EL (cell line): ENCODE measurements at regions not wholly inside any gene's neighbourhood (a gene's known extent, or its start where the extent isn't known, plus 50 kb on each side); places are given as distances from the start of the nearest gene placed in this dataset.
"Not testable (repeated sequence)": the region's sequence is repeated elsewhere in the genome, so short reads cannot be mapped to it uniquely, and the experiment has no call there.

Source experiments
- DNase-seq: peaks from one replicate; pipeline ENCODE4 v3.0.0-alpha.2; 2016

DNA sequence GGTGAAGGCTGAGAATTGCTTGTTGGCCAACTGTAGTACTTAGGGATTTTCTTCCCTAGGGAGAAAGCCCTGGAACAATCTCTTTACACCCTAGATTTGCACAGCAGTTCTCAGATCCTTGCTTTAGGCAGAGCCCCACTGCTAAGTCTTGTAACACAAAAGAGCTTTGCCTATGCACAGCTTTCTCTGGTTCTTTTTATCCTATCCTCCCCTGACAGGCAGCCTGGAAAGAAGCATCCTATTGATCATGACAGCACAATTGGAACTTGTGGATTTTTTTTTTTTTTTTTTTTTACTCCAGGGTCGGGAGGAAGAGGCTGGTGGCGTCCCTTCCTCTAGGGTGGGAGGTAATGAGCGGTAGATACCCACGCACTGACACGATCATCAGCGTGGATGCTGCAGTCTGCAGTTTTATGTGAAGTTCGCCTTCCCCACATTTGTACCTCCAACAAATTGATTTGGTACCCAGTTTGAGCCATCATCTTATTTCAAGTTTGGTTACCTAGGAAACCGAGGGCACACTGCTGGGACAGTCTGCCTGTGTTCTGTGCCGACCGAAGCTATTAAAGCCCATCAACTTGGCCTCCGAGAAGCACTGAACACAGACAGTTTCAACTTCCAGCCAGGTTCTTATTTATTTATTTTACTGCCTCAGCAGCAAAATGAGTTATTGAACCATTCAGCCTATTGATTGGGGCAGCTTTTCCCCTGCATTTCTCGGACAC lies 110.1 kb downstream of the NRN1 start:
- no peak for DNase-seq

DNA sequence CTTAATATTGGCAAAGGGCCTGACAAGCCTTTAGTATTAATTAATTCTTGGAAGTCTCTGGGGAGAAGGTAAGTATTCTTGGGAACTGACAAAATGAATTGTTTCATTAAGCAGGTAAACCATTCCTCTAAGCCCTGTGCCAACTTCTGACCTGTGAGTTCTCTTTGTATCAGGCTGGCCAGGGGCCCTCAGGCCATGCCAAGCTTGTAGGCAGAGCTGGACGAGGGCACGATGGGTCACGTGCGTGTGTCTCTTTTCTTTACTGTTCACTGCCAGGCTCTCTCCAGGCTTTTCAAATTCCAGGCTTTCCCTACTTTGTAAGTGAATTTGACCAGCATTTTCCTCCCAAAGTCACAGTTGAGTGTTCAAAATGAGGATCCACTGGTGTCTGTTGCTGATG lies 112.4 kb downstream of the NRN1 start:
- DNase-seq: no peak

DNA sequence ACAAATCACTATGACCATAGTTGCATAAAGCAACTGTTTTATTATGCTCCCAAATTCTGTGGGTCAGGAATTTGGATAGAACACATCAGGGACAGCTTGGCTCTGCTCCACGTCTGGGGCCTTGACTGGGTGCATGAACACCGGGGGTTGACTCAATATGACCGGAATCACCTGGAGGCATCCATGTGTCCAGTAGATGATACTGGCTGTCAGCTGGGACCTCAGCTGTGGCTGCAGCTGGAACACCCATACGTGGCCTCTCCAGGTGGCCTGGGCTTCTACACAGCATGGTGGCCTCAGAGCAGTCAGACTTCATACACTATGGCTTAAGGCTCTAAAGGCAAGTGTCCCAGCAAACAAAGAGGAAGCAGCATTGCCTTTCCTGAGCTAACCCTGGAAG lies 113.4 kb downstream of the NRN1 start:
- DNase-seq: no peak

DNA sequence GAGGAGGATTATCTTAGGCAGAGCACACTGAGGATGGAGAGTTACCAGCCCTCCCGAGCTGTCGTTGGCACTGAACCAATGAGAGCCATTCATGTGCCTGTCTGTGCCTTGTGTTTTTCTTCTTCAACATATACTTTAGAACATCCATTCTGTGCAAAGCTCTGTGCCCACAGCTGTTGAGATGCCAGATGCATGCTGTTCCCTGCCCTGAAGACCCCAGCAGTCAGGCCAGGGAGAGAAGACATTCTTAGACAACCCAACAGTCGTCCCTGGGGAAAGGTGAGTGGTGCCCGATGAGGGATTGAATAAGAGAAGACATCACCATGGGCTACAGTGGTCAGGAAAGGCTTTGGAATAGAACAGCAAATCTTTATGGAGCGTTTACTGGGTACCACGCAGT lies 114.1 kb downstream of the NRN1 start:
- DNase-seq: no peak

DNA sequence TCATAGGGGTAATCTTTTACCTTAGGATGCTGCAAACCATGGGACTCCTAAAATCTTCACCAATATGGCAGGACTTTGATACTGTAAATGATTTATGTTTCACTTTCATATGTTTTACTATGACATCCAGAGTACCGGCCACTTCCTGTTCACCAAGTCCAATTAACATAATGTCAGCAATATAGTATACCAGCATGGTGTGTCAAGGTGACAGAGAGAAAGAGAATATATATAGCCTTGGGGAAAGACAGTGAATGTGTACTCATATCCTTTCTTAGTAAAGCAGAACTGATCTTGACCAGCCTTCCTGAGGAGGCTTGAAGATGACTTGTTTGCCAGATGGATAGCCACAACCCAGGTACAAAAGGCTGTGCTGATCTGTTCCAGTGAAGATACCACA lies 127.9 kb downstream of the NRN1 start:
- no peak for DNase-seq

DNA sequence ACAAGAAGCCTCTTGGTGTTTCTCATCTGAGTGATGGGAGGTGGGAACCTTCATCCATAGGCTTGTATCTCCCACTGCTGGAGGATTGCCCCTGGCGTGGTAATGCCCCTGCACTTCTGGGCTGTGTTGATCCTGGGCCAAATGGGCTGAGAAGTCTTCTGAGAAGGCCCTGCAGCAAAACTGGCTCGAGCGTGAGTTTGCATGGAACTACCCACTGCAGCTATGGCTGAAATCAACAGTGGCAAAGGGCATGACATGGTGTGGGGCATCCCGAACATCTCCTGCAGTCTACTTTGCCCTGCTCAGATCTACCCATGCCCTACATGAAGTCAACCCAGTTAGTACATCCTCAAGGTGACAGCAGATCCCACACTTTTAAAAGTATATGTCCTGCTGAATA lies 130.6 kb downstream of the NRN1 start:
- DNase-seq: no peak

DNA sequence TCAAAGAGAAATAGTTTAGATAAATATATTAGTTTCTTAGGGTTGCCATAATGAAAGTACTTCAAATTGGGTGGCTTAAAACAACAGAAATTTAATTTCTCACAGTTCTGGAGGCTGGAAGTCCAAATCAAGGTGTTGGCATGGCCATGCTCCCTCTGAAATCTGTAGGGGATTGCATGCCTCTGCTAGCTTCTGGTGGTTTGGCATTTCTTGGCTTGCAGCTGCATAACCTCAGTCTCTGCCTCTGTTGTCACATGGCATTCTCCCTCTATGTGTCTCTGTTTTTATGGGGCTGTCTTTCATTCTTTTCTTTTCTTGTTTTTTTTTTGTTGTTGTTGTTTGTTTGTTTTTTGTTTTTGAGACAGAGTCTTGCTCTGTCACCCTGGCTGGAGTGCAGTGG lies 132.7 kb downstream of the NRN1 start:
- DNase-seq: not testable (repeated sequence)

DNA sequence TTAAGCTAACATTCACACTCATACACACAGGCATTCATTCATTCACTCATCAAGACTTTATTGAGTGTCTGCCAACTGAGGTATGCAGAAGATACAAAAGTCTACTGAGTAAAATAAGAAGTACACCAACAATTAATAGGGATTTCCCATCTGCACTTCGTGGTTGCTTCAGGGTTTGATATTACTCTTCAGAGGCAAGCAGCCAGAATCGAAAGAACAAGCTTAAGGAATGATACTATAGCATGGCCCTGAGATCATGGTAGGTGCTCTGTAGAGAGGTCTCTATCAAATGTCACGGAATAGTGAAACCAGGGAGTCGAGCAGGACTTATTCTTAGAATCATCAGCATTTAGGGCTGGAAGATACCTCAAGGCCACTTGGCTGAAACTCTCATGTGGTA lies 135.4 kb downstream of the NRN1 start:
- DNase-seq: no peak

DNA sequence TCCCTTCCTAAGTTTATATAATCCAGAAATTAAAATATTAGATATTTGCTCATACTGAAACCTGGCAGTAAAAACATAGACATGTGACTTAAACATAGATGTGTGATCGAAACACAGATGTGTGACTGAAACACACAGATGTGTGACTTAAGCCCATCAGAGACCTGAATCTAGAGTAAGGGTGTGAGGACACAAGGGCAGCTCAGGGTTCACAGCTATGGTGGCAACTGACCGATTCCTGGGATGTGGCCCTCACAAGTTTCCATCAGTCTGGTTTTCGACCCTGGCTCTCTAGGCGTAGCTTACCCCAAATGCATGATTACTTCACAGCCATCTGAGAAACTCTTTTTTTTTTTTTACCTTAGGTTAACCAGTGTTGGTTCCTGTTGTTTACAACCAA lies 137.0 kb downstream of the NRN1 start:
- DNase-seq: no peak

DNA sequence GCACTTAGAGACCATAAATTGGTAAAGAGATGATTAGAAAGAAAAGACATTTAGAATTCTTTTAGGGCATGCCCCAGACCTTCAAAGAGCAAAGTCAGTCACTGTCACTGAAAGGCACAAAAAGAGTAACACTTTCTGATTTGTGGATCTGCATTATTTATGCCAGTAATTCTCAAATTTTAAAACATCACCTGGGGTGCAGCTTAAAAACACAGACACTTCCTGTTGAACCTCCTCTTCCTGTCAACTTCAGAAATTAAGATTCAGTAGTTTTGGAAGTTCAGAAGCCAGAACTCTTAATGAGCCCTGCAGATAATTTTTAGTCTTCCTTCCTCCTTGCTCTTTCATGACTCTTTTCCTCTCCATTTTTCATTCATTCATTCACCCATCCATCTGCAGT lies 137.5 kb downstream of the NRN1 start:
- no peak for DNase-seq

DNA sequence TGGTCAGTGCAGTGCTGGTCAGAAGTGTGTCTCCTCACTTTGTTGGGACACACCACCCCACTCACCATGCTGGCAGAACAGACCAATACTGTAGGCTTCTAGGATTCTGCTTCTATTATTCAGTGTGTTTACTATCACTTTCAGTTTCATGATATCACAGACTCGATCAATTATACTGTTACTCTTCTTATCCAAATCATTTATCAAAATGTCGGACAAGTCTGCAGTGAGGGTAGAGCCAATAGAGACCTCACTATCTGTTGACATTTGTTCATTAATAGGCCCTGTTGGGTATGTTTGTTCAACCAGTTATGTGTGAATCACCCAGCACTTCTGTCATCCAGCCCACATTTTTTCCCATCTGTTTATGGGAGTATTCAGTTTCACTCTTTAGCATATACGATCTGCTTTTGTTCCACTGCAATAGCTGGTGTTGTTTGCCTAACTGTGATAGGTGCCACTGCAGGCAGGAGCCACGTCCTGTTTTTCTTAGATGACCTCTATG lies 140.1 kb downstream of the NRN1 start:
- peak; percentile 49 for DNase-seq

DNA sequence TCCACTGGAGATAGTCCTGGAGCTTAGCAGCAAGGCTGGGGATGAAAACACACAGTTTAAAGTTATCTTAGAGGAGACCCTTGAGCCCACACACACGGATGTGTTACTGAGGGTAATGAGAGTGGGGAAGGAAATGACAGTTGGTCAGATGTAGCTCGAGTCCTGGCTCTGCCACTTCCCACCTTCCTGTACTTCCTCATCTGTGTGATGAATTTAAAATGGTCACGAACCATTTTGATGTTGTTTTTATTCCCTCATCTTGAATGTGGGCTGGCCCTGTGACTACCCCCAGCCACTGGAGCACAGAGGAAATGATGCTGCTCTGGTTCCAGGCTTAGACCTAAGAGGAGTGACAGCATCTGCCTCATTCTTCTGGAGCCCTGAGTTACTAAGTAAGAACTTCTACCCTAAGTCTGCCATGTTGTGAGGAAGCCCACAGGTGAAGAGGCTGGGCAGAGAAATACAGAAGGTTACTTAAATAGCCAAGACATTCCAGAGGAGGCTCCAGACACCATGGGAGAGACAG lies 141.2 kb downstream of the NRN1 start:
- no peak for DNase-seq

DNA sequence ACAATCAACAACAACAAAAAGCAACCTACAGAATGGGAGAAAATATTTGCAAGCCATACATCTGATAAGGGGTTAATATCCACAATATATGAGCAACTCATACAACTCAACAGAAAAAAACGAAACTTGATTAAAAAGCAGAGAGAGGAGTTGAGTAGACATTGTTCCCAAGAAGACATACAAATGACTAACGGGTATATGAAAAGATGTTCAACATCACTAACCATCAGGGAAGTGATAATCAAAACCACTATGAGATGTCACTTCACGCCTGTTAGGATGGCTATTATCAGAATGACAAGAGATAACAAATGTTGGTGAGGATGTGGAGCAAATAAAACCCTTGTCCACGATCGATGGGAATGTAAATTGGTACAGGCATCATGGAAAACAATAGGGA lies 145.9 kb downstream of the NRN1 start:
- DNase-seq: no peak

DNA sequence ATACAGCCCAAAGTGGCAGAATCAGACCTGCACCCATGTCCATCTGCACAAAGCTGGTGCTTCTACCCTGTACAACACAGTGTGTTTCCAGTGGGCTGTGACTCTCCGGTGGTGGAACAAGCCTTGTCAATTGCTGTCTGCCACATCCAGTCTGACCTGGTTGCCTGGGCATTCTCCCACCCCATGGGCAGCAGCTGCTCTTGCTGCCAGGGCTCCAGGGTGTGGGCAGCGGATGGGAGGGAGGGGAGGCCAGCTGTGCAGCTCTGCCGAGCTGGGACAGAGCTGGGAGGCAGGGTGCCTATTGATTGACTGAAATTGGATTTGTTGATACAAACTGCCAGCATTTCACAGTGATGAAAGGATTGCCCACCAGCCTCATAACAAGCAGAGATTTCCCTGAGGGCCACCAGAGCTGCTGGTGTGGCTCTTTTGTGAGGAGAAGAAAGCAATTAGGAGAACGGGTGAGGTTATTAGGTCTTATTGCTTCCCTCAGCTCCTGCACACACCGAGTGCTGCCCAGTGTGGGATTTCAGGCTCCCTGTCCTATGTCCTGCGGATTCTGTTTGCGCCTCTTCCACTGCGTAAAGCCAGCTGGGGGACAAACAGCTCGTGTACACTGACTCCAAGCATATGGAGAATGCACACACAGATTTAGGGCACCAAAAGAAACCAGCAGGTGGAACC lies 150.8 kb downstream of the NRN1 start:
- no peak for DNase-seq

DNA sequence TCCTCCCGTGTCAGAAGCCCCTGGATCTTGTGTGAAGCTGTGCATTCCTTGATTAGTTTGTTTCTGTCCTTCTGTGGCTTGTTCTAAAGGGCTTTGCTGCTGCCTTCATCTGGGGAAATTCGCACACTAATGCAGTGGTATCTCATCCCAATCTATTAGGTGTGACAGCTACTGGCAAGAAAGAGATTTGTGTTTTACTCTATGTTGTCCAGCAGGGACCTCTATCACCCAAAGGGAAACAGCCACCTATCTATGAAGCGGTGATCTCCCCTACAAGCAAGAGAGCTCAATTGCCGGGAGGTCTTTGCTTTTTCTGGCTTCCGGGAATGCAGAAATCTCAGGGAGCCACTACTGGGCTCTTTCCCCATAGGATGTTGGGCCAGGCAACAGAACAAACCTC lies 151.8 kb downstream of the NRN1 start:
- no peak for DNase-seq

DNA sequence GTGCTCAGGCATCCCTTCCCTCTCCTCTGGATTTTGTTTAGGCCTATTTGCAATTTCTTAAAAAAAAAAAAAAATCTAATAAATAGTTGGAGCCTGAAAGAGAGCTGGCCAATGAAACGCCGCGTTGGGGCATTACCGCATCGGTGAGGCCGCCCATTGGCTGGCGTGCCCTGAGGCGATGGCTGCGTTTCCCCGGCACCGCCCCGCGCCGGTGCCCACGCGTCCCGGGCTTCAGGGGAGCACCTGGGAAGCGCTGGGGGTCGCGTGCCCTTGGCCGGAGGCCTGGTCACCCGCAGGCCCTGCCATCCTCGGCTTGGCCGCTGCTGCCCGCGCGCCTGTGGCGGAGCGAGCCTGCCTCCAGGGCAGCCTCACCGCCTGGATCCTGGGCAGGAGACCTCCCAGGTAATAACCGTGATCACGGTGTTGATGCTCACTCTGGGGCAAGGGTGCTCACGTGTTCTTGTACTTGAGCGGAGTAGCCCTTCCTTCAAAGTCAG lies 155.4 kb downstream of the NRN1 start:
- DNase-seq: no peak

DNA sequence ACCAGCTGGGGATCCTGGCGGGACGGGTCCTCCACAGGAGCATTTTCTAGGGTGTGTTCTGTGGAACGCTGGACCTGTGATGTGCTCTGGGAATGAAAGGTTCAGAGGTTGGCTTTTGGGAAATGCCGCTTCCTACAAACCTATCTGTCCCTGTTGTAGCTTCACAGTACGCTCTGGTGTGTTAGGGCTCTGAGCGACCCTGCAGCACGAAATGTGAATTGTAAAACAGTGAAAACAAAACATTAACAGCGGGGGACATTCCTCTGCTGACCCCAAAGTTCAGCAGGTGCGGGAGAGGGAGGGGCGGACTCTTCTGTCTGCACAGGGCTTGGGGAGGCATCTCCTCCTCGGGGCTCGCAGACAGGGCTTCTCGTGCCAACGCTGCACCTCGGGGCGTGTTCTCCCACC lies 155.9 kb downstream of the NRN1 start:
- no peak for DNase-seq

DNA sequence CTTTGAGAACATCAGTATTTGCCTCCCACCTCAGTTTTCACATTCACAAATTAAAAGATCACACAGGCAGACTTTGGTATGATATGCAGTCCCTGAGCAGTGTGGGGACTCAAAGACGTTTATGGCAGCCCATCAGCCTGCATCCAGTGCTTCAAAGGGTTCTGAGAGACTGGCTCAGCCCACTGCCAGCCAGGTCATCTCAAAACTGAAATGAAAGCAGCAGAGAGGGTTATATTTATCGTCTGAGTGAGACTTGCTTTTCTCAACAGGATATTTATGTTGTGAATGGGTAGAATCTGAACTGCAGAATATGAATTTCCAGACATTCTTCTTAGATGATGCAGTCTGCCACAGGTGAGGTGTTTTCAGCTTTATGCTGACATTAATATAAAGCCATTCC lies 159.8 kb downstream of the NRN1 start:
- no peak for DNase-seq

DNA sequence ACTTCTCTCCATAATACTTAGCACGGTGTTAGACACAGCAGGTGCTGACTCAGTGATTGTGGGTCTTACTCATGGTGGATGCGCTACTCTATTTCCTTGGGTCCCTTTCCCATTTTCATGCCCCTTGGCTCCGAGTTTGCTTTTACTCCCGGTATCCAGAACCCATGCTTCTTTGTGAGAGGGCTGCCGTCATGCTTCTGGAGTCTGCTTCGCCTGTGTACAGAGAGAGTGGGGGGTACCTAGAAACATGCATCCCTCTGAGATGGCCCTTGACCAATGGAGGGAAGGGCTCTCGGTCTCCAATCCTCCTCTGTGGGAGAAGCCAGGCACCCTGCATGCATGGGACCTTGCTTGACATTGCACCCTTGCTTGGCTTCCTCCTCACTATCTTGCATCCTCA lies 160.4 kb downstream of the NRN1 start:
- DNase-seq: no peak

DNA sequence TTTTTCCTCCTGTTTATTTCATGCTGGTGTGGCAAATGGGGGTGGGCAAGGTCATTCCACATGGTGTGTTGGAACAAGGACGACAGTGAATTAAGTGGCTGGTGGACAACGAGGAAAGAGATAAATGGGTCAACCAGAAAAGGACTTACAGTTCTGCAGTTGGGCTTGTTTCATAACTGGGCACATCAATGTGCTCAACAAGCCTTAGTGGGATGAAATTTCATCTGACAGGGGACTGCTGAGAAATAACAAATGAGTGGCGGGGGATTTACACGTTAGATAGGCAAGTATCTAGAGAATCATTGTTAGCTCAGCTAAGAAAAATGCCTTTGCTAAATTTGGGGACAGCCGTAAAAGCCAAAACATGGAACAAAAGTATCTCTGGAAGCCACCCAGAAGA lies 163.6 kb downstream of the NRN1 start:
- DNase-seq: no peak

DNA sequence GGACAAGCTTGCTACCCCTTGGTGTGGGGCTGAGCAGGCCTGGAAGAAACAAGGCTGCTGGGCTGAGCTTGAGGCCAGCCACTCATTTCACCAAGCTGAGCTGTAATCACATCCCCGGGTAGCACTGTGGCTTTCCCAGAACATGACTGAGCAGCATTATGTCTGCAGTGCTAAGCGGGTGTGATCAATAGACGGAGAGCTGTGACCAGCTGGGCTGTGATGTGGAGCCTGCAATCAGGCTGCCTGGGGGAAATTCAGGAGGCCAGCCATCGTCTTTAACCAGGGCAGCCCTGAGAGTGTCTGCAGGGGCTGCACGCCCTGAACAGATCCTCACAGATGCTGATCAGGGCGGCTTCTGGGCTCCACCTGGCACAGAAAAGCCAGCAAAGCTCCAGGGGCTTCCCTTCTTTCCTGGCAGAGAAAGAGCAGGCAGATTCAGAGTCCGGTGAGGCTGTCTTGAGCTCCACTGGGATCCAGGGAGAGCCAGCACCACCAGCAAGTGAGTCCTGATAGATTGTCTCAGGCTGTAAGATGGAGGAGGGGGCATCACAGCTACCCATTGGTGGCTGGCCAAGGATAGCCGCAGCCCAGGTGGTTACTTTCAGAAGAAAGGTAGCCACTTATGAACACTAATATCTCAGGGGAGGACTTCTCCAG lies 165.9 kb downstream of the NRN1 start:
- DNase-seq: no peak

DNA sequence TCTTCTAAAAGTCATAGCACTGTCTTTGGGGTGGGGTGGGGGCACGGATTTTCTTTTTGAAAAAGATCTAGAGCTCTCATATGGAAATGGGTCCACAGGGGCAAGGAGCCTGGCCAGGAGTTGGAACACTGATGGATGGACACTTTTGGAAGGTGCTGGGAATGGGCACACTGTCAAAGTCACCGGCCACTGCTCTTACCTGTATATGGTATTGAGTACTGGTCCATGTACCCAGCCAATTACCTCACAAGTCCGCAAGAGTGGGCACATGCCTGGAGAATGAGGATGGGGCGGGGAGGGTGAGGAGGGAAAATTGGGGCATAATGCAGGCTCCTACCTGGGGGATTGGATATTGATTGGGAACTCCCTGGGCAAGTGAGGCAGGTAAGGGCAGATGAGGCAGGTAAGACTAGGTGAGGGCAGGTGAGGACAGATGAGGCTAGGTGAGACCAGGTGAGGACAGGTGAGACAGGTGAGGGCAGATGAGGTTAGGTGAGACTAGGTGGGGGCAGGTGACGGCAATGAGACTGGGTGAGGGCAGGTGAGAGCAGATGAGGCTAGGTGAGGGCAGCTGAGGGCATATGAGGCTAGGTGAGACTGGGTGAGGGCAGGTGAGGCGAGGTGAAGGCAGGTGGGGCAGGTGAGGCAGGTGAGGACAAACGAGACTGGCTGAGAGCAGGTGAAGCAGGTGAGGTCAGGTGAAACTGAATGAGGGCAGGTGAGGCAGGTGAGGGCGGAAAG lies 167.9 kb downstream of the NRN1 start:
- DNase-seq: no peak

DNA sequence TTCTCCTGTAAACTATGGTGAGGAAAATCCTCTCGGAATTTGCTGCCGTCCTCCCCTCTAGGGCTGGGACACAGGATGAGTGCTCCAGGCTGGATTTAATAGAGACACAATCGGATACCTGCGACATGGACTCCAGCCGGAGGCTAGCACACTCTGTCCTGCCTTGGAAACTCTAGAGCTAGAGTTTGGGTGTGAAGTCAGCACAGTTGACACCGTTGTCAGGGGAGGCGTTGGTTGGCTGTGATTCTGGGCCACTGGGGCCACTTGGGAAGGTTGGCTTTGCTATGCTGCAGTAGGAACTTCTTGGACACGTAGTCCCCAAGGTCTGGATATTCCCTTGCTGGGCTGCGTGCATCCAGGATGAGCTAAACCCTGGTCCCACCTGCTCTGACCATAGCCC lies 169.4 kb downstream of the NRN1 start:
- no peak for DNase-seq
